Bronchial epithelial cell (primary cell): ENCODE measurements at regions not wholly inside any gene's neighbourhood (a gene's known extent, or its start where the extent isn't known, plus 50 kb on each side); places are given as distances from the start of the nearest gene placed in this dataset.

ENCODE experiments used
- DNase-seq: peaks from one replicate; pipeline ENCODE4 v3.0.0-alpha.2; 2010; ENCODE audit warnings: low read depth
- FAIRE-seq: peaks from 2 replicates; lab custom pipeline; 2011; peaks lifted over from hg19 to GRCh38; lab: Jason Lieb, UNC
- H3K27me3 ChIP-seq: 2 replicates; pipeline ENCODE4 v1.5.1; 2011; ENCODE audit warnings: low read length; ENCODE audit not compliant: control insufficient read depth, insufficient read depth
- H3K36me3 ChIP-seq: 2 replicates; pipeline ENCODE4 v1.5.1; 2011; ENCODE audit warnings: low read length; ENCODE audit not compliant: control insufficient read depth, insufficient read depth
- H3K4me3 ChIP-seq: 2 replicates; pipeline ENCODE4 v1.5.1; 2011; ENCODE audit warnings: mild to moderate bottlenecking, low read depth, low read length, control low read depth
- CTCF ChIP-seq: IDR thresholded peaks from 2 replicates; pipeline ENCODE4 v1.5.1; 2011; ENCODE audit warnings: mild to moderate bottlenecking, moderate library complexity, low read length, control low read depth, inconsistent platforms; ENCODE audit not compliant: insufficient read depth, severe bottlenecking

- no peaks in the 10 kb centered on the region for H3K27me3 ChIP-seq
- FAIRE-seq, result no peak
- peak; percentile 18 for DNase-seq
- no peak for TF ChIP-seq CTCF
- no peaks in the 10 kb centered on the region for H3K36me3 ChIP-seq
- H3K4me3 ChIP-seq, result no peak overlapping the region
These were observed 317.8 kb downstream of the PRDM9 start for GRCh38 chr5:23825196-23825595.

GRCh38 chr5:23840083-23840482 lies 332.7 kb downstream of the PRDM9 start:
- H3K27me3 ChIP-seq, result no peaks in the 10 kb centered on the region
- H3K36me3 ChIP-seq, result no peaks in the 10 kb centered on the region
- no peak overlapping the region for H3K4me3 ChIP-seq
- DNase-seq (peak; percentile 3), FAIRE-seq (no peak)
- TF ChIP-seq CTCF, result no peak

GRCh38 chr5:23864786-23865185 lies 357.4 kb downstream of the PRDM9 start:
- DNase-seq (no peak), FAIRE-seq (no peak)
- no peak for TF ChIP-seq CTCF
- H3K27me3 ChIP-seq, result no peaks in the 10 kb centered on the region
- H3K36me3 ChIP-seq, result no peaks in the 10 kb centered on the region
- no peak overlapping the region for H3K4me3 ChIP-seq

- TF ChIP-seq CTCF, result no peak
- FAIRE-seq, result no peak
These were observed 370.4 kb downstream of the PRDM9 start for GRCh38 chr5:23877847-23878246.

GRCh38 chr5:23884405-23885031 lies 377.1 kb downstream of the PRDM9 start:
- FAIRE-seq (no peak), DNase-seq (no peak)
- TF ChIP-seq CTCF, result no peak
- no peaks in the 10 kb centered on the region for H3K36me3 ChIP-seq
- no peak overlapping the region for H3K4me3 ChIP-seq
- H3K27me3 ChIP-seq, result no peaks in the 10 kb centered on the region

More at GRCh38 chr5:23877847-23878246, 370.4 kb downstream of the PRDM9 start:
- Histone ChIP-seq H3K4me3 (no peak overlapping the region), H3K36me3 (no peaks in the 10 kb centered on the region), H3K27me3 (no peaks in the 10 kb centered on the region)
- DNase-seq, result no peak

GRCh38 chr5:23893561-23893960 lies 386.2 kb downstream of the PRDM9 start:
- no peak overlapping the region for H3K4me3 ChIP-seq
- no peaks in the 10 kb centered on the region for H3K27me3 ChIP-seq
- no peak for DNase-seq
- FAIRE-seq, result no peak
- H3K36me3 ChIP-seq, result no peaks in the 10 kb centered on the region
- no peak for TF ChIP-seq CTCF
